ENCODE measurements at regions not wholly inside any gene's neighbourhood (a gene's known extent, or its start where the extent isn't known, plus 50 kb on each side); places are given as distances from the start of the nearest gene placed in this dataset.
"Not testable (repeated sequence)": the region's sequence is repeated elsewhere in the genome, so short reads cannot be mapped to it uniquely, and the experiment has no call there.

DNA sequence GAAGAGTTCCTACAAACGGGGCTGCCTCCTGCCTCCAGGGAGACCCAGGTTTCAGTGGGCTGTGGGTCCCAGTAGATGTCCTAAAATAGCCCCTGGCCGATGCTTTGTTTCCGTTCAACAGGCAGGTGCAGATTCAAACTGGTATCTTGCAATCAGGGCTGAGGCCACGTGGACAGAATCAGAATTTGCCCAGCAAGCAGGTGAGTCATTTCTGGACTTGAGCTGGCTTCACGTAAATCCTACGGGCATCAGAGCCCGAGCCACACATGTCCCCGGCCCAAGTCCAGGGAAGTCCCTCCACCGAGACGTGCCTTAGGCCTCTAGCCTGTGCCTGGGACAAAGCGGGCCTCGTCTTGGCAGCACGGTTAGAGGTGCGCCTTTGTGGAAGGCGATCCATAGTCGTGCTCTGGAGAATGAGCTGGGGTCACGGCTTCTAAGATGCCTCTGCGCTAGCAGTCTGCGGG is 101.6 kb upstream of the FRMD1 start:
- ChIA-PET CTCF (no interaction called here), POLR2A (no interaction called here)

- CTCF ChIA-PET: no interaction called here
- POLR2A ChIA-PET: no interaction called here
Measured at GRCh38 chr6:168179702-168180382, 100.8 kb upstream of the FRMD1 start.

DNA sequence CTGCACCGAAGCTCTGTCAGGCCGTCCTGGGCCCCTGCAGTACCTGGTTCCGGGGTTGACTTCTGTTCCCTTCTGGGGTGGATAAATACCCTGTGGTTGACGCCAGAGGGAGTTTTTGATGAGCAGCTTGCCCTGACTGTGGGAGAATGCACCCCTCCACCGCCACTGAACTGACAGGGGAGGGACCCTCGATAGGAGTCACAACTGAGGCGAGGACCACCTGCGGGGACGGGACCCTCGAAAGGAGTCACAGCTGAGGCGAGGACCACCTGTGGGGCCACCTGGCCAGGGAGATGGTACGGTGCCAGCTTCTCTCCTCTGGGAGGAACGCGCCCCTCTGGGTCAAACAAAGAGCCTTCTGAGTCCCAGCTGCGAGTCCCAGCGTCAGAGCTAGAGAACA is 100.1 kb upstream of the FRMD1 start:
- CTCF ChIA-PET: no interaction called here
- POLR2A ChIA-PET: no interaction called here

DNA sequence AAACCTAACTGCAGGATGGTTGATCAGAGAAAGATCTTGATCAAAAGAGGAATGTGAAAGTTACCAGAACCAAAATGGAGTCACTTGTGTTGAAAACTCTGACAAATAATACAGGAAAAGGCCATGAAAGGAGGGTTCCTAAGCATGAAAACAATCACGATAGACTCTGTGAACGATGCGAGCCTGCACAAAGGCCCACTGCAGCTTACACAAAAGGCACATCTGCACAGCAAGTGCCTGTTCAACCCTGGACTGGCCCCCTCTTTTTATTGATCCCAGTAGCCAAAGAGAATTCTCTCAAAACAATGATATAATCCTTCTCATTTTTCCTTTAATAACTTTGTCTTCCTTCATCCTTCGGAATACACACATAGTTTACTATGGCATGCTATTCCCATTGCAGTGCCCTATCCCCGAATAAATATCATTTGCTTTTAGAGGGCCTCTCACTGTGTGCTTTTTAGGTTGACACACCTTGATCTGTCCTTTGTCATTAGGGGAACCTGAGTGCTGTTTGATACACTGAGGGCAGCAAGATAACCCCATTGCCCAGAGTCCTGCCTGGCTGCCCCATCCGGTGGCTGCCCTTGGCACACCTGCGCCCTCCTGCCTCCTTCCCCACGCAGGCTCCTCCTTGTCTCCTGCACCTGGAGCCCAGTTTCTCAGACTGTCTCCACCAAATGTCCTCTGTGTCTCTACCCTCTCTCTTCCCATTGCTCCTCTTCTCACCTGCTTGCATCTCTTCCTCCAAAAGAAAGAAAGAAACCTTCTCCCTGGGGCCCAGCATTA is 98.3 kb upstream of the FRMD1 start:
- POLR2A ChIA-PET: no interaction called here
- CTCF ChIA-PET: no interaction called here

GRCh38 chr6:168171673-168172353 is 92.8 kb upstream of the FRMD1 start:
- CTCF ChIA-PET: no interaction called here
- POLR2A ChIA-PET: no interaction called here

- ChIA-PET CTCF (no interaction called here), POLR2A (no interaction called here)
Measured at GRCh38 chr6:168170841-168171601, 92.0 kb upstream of the FRMD1 start.

DNA sequence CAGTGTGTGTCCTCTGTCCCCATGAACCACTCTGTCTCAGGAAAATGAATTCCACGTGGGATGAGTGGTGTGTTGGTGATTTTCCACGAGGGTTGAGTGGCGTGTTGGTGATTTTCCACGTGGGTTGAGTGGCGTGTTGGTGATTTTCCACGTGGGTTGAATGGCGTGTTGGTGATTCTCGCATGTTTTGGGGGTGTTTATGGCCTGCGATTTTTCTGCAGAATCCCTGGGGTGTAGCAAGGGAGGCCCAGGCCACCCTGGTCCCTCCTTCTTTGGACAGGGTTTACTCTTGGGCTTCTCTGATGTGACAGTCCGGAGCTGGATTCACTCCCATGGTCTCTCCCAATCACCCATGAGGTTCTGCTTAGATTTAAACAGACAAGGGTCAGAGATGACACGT is 90.6 kb upstream of the FRMD1 start:
- POLR2A ChIA-PET: no interaction called here
- CTCF ChIA-PET: no interaction called here

DNA sequence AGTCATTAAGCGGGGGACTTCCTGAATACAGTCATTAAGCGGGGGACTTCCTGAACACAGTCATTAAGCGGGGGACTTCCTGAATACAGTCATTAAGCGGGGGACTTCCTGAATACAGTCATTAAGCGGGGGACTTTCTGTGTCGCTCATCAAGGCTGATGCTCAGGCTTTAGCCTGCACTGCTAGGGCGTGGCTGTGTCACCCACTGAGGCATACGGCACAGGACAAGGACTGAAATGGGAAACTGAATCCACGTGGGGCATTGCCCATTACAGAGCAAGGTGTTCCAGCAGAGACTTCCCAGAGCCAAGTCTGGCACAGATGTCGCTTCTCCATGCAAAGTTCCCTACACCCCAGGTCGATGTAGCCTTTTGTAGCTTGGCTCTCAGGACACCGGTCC is 89.9 kb upstream of the FRMD1 start:
- CTCF ChIA-PET, POLR2A ChIA-PET: not testable (repeated sequence)

GRCh38 chr6:168168330-168168729 is 89.3 kb upstream of the FRMD1 start:
- POLR2A ChIA-PET, CTCF ChIA-PET: not testable (repeated sequence)

DNA sequence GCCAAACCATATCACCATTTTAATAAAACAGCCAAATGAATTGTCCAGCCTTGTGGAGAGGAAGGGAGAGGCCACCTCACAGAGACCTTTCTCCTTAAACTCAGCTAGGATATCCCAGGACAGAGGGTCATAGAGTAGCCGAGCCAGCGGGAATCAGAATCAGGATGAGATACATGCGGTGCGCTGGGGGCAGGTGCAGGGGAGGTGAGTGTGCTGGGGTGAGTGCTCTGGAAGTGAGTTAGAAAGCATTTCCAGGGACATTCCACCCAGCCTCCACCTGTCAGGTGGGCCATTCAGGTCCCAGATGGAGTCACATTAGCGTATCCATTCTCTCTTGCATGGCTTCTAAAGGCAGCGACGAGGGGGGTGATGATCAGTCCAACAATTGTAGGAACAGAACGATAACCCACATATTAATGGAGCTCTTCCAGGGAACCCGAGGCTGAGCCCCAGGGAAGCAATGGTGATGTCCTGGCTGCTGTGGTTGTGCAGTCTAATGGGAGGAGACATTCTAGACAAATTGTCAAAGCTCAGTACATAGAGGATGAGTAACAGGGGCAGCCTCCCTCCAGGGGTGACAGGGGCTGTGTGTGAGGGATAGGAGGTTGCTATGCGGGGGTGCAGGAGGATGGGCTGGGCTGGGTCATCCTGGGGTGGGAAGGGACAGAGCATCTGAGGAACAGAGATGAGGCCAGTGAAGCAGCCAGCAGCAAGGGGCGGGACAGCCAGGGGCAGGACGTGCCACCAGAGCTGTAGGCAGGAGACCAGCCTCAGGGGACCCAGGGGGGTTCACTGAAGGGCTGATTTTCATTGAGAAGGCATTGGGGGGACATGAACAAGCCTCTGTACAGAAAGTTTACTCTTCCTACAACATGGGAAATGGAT is 88.7 kb upstream of the FRMD1 start:
- ChIA-PET POLR2A (no interaction called here), CTCF (no interaction called here)

- CTCF ChIA-PET: no interaction called here
Measured at GRCh38 chr6:168166627-168167026, 87.6 kb upstream of the FRMD1 start.

GRCh38 chr6:168165891-168166290 is 86.9 kb upstream of the FRMD1 start:
- POLR2A ChIA-PET: no interaction called here
- CTCF ChIA-PET: no interaction called here

More at GRCh38 chr6:168166627-168167026, 87.6 kb upstream of the FRMD1 start:
- POLR2A ChIA-PET: no interaction called here

GRCh38 chr6:168165373-168165772 is 86.4 kb upstream of the FRMD1 start:
- ChIA-PET POLR2A (no interaction called here), CTCF (no interaction called here)

- ChIA-PET CTCF (no interaction called here), POLR2A (no interaction called here)
Measured at GRCh38 chr6:168164462-168165061, 85.5 kb upstream of the FRMD1 start.

- CTCF ChIA-PET: no interaction called here
- POLR2A ChIA-PET: no interaction called here
Measured at GRCh38 chr6:168163096-168163731, 84.2 kb upstream of the FRMD1 start.

DNA sequence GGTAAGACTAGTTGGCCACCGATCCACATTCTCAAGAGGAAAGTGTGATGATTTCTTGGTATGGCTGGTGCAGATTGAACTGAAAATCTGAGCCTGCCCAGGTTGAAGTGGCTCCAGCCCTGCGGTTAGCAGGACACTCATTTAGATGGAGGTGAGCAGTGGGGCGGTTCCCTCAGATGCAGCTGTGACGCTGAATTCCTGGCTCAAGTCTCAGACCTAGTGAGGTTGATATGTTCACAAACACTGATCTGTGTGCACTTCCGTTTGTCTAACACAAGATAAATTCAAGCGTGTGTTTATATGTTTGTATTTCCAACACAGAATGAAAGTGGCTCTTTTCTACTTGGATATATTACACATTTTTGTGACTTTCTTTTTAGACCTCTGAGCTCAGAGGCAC is 83.4 kb upstream of the FRMD1 start:
- ChIA-PET CTCF (interaction anchor here (0.6 kb wide), 1 partner anchor 377 kb away, joined by 3 read pairs; no protein-coding TSS in a partner anchor), POLR2A (no interaction called here)

DNA sequence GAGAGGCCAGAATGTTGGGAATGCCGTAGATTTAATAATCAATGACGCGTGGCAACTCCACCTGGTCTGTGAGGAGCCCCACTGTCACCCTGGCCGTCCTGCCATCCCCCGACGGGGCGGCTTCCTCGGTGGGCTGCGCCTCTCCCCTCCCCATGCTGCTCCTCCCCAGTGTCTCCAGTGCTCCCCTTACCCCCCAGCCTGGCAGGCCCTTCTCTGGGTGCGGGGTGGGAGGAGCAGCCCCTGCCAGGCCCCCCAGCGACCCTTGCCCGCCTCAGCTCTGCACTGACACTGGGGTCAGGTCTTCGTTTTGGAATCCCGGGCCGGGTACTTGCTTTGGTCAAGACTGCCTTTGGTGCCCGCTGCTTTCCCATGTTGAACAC is 82.3 kb upstream of the FRMD1 start:
- POLR2A ChIA-PET: no interaction called here

GRCh38 chr6:168160506-168161370 is 81.7 kb upstream of the FRMD1 start:
- CTCF ChIA-PET: no interaction called here
- POLR2A ChIA-PET: no interaction called here

More for the DNA sequence above, 82.3 kb upstream of the FRMD1 start:
- CTCF ChIA-PET: no interaction called here
